SK-N-MC (cell line): ENCODE measurements at regions not wholly inside any gene's neighbourhood (a gene's known extent, or its start where the extent isn't known, plus 50 kb on each side); places are given as distances from the start of the nearest gene placed in this dataset.

Source experiments
- EZH2 ChIP-seq: fragments of 200-600 bp; sonication (generic); IDR thresholded peaks from one replicate; pipeline ENCODE4 v1.6.1; 2017; ENCODE audit warnings: antibody characterized with exemption
- FOXP2 ChIP-seq: optimal IDR thresholded peaks from 2 replicates; pipeline ENCODE3; 2011; ENCODE audit warnings: mild to moderate bottlenecking, moderate library complexity; ENCODE audit not compliant: insufficient read depth; ENCODE audit errors: extremely low read length, control extremely low read depth
- POLR2AphosphoS5 ChIP-seq: IDR thresholded peaks from 2 replicates; pipeline ENCODE4 v1.6.1; 2012; ENCODE audit warnings: mild to moderate bottlenecking, low read depth, low read length, borderline replicate concordance

DNA sequence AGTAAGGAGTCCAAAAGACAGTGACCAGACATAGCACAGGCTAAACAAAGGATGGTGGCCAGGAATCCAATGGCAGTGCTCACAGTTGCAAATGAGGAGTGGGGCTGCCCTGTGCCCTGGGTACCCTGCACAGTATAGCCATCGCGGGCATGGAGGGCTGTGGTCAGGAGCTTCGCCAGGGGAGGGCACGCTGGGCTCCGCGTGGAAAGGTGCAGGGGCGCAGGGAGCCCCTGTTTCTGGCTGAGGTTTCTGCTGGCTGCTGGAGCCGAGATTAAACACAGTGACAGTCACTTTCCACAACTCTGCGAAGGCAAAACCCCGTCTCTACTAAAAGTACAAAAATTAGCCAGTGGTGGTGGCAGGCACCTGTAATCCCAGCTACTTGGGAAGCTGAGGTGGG lies 194.7 kb downstream of the GALR1 start:
- TF ChIP-seq EZH2 = no peak
- TF ChIP-seq POLR2AphosphoS5 = no peak
- TF ChIP-seq FOXP2 = no peak
